ENCODE measurements at regions not wholly inside any gene's neighbourhood (a gene's known extent, or its start where the extent isn't known, plus 50 kb on each side); places are given as distances from the start of the nearest gene placed in this dataset.

DNA sequence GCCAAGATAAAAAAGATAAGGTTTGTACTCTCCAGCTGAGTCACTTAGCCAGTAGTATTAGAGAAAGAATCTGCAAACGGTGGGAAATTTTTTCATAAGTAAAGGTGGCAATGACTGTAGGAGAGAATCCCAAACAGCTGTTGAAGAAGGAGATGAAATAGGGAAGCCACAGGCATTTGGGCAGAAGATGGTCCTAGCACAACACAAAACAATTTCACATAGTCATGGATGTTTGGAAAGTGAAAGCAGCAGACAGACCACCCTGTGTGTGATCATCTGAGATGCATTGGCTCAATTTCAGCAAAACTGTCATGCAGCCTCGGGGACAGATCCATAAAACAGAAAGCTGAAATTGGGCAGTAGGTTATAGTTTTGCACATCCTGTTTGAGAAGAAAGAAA, 2832.4 kb downstream of the PCDH9 start:
- TF ChIP-seq, protein P1, sequence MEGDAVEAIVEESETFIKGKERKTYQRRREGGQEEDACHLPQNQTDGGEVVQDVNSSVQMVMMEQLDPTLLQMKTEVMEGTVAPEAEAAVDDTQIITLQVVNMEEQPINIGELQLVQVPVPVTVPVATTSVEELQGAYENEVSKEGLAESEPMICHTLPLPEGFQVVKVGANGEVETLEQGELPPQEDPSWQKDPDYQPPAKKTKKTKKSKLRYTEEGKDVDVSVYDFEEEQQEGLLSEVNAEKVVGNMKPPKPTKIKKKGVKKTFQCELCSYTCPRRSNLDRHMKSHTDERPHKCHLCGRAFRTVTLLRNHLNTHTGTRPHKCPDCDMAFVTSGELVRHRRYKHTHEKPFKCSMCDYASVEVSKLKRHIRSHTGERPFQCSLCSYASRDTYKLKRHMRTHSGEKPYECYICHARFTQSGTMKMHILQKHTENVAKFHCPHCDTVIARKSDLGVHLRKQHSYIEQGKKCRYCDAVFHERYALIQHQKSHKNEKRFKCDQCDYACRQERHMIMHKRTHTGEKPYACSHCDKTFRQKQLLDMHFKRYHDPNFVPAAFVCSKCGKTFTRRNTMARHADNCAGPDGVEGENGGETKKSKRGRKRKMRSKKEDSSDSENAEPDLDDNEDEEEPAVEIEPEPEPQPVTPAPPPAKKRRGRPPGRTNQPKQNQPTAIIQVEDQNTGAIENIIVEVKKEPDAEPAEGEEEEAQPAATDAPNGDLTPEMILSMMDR (IDR thresholded peaks at IDR 0.05; ENCODE audit: insufficient read depth, low read length, poor library complexity, severe bottlenecking), result no peak
- no peak for TF ChIP-seq EZH2phosphoT487 (conservative IDR thresholded peaks at IDR 0.05; ENCODE audit: low read length)

Data from SU-DHL-6 (cell line).